C4-2B (cell line): ENCODE measurements at regions not wholly inside any gene's neighbourhood (a gene's known extent, or its start where the extent isn't known, plus 50 kb on each side); places are given as distances from the start of the nearest gene placed in this dataset.

ENCODE experiments used
- H3K27ac ChIP-seq: fragments of 450-650 bp; 2 replicates; pipeline ENCODE4 v1.5.1; 2017
- ZFX ChIP-seq: fragments of 450-650 bp; IDR thresholded peaks from 2 replicates; pipeline ENCODE4 v1.6.1; 2017
- TF ChIP-seq, protein P1 (sequence below): fragments of 450-650 bp; conservative IDR thresholded peaks from 2 replicates; pipeline ENCODE4 v1.5.1; 2017; ENCODE audit warnings: mild to moderate bottlenecking

DNA sequence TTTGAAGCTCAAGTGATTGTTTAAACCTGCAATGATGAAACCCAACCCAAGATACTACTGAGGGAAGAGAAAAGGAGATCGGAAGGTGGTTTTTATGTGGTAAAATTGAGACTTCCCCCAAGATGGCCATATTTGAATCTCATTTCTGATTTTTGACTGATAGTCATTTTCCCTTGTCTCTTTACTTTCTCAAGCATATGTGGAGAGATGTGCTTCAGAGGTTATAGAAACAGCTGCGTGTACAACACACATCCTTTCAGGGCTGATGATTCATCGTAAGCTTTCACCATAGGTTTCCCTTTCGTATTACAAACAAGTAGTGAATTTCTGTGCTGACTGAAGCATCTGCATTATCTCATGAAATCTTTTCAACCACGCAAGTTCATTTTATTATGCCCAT is 276.2 kb downstream of the EMP1 start:
- no peak overlapping the region for H3K27ac ChIP-seq
- no peak for TF ChIP-seq ZFX
- TF ChIP-seq, protein P1, sequence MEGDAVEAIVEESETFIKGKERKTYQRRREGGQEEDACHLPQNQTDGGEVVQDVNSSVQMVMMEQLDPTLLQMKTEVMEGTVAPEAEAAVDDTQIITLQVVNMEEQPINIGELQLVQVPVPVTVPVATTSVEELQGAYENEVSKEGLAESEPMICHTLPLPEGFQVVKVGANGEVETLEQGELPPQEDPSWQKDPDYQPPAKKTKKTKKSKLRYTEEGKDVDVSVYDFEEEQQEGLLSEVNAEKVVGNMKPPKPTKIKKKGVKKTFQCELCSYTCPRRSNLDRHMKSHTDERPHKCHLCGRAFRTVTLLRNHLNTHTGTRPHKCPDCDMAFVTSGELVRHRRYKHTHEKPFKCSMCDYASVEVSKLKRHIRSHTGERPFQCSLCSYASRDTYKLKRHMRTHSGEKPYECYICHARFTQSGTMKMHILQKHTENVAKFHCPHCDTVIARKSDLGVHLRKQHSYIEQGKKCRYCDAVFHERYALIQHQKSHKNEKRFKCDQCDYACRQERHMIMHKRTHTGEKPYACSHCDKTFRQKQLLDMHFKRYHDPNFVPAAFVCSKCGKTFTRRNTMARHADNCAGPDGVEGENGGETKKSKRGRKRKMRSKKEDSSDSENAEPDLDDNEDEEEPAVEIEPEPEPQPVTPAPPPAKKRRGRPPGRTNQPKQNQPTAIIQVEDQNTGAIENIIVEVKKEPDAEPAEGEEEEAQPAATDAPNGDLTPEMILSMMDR: no peak

DNA sequence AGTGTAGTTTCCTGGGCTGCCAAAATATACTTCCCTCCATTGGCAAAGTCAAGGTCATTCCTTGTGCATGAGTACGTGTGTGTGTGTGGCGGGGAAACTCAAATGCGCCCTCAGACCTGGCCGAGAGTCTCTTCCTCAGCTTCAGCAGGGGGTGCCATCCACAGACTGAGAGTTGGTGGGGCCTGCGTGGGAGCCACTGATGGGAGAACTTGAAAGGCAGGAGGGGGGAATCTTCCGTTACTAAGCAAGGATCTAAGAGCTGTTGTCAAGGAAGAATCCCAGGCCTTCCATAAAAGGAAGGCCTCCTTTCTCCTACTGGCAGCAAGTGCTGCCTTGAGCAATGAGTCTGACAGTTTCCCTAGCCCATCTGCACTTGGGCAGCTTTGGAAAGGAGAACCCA is 274.9 kb downstream of the EMP1 start:
- TF ChIP-seq, protein P1: no peak
- H3K27ac ChIP-seq: no peak overlapping the region

DNA sequence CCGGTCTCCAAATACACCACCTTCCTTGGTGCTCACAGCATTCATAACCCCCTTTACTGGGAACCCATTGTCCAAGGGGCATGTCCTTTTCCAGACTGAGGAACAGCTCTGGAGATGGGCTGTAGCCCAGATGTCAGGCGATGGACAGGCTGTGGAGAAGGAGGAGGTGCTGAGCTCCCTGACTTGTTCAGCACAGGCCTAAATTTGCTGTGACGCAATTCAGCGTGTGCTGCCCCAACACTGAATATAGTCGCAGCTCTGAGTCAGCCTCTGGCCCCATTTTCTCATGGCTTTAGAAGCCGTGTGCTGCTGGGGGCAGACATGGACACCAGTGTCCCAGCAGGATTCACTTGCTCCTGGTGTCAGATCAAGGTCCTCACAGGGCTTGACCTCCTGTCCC is 269.1 kb downstream of the EMP1 start:
- H3K27ac ChIP-seq: no peak overlapping the region
- TF ChIP-seq, protein P1: no peak
- TF ChIP-seq ZFX: no peak

DNA sequence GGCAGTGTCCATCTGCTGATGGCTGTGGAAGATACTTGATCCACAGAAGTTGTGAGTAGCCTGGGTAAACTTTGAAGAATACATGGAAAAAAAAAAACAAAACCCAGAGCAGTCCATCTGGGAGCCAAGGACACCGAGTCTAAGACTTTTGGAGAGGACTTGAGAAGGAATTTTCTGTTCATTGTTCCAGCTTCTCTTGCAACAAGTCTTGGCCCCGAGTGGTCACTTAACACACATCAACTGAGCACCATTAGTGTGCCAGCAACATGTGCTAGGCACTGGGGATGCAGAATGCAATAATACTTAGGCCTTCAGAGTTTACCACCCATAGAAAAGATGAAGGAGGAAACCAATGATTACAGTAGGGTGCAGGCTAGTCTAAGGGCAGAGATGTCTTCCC is 266.7 kb downstream of the EMP1 start:
- TF ChIP-seq ZFX: no peak
- TF ChIP-seq, protein P1: no peak

DNA sequence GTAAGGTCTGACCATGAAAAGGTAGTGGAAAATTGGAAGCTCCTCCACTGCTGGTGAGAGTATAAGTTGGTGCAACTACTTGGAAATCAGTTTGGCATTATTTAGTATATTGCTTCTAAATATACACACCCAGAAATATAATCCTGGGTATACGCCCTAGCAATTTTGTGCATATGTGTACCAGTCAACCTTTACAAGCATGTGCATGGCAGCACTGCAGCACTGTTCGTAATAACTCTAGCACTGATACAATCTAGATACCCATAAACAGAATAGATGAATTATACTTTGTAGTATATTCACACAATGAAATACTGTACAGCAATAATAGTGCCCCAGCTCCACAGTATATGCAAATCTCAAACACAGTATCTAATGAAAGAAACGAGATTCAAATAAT is 265.9 kb downstream of the EMP1 start:
- TF ChIP-seq ZFX: no peak
- TF ChIP-seq, protein P1: no peak
- H3K27ac ChIP-seq: no peak overlapping the region

More for the DNA sequence above, 266.7 kb downstream of the EMP1 start:
- no peak overlapping the region for H3K27ac ChIP-seq

DNA sequence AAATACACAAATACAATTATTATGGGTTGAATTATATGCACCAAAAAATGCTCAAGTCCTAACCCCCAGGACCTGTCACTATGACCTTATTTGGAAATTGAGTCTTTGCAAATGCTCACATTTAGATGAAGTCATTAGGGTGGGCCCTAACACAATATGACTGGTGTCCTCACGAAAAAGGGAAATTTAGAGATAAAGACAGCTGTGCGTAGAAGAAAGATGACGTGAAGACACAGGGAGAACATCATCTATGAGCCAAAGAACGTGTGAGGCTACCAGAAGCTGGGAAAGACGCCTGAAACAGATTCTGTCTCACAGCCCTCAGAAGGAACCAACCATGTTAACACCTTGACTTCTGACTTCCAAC is 259.2 kb downstream of the EMP1 start:
- H3K27ac ChIP-seq: no peak overlapping the region
- no peak for TF ChIP-seq ZFX
- TF ChIP-seq, protein P1: no peak

DNA sequence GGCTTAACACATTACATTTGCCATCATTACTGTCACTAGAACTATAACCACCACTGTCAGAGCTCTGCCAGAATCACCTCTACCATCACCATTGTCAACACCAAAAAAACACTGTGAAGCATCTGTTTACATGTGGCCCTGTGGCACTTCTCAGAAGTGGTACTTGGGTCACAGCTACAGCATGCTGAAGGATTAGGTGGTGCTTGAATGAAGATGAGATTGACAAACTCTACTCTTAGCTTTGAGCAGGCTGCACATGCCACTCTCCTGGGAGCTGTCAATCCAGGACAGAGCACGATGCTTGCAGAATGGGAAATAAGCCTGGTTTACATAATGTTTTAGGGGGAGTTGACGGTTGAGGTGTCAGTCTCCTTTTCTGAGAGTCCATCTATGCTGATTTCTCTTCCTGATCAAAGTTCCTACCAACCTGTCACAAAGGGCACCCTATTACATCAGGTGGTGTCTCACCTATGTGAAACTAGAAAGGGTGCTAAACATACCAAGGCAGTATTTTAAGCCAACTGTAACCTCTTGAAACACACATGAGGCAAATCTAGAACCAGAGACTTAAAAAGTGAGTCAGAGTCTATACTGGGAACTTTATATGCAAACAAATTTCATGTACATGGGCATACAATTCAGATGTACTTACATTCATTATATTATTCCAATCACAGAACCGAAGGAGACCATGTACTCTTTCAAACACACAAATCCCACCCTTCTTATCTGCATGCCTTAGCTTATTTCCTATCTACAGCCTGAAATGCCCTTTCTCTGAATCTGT is 258.7 kb downstream of the EMP1 start:
- H3K27ac ChIP-seq: no peak overlapping the region
- no peak for TF ChIP-seq ZFX
- TF ChIP-seq, protein P1: no peak
